HepG2 (cell line): ENCODE measurements at regions not wholly inside any gene's neighbourhood (a gene's known extent, or its start where the extent isn't known, plus 50 kb on each side); places are given as distances from the start of the nearest gene placed in this dataset.

ENCODE experiments used
- ATAC-seq: fragments of 200-7000 bp; cut with Tn5 transposase; 3 replicates; pipeline ENCODE4 v1.9.1; 2020; ENCODE audit warnings: mild to moderate bottlenecking, moderate library complexity
- BruUV-seq: library from RNA; stranded (reverse); fragments of 400-500 nt; replicated peaks from 2 replicates; lab custom pipeline; 2021; lab: Mats Ljungman, UMichigan
- CTCF ChIA-PET: fragments of 300-600 bp; formaldehyde crosslinking; extraction: SDS; loops from one replicate; lab custom pipeline; 2021; ENCODE audit warnings: low total read pairs, inconsistent platforms, low intra/inter-chr PET ratio; lab: Yijun Ruan, JAX
- POLR2A ChIA-PET: fragments of 350-600 bp; sonication (Branson Sonifier 250); formaldehyde crosslinking; loops from one replicate; lab custom pipeline; 2020; ENCODE audit warnings: antibody characterized with exemption, inconsistent platforms; lab: Yijun Ruan, JAX
- DNase-seq: peaks from one replicate; pipeline ENCODE4 v3.0.0-alpha.2; 2015; ENCODE audit warnings: low spot score
- FAIRE-seq: peaks from 3 replicates; lab custom pipeline; 2011; peaks lifted over from hg19 to GRCh38; lab: Jason Lieb, UNC
- H2AFZ ChIP-seq: one replicate; pipeline ENCODE4 v1.6.1; 2011; ENCODE audit warnings: low read length, inconsistent platforms
- H3K27ac ChIP-seq: fragments of 300-600 bp; 3 replicates; pipeline ENCODE4 v1.8.0; 2011; ENCODE audit warnings: mixed run types, mild to moderate bottlenecking, mixed read lengths, low read length, inconsistent platforms; ENCODE audit not compliant: insufficient read depth; ENCODE audit errors: extremely low read length
- H3K27me3 ChIP-seq, 2 experiments: fragments of 200-600 bp in 1 of 2; 2 replicates in 1 of 2; 3 replicates in 1 of 2; pipeline versions ENCODE4 v1.6.0 to v1.8.0; 2011; ENCODE audit warnings: low read length in 2 of 2, mild to moderate bottlenecking in 2 of 2, moderate library complexity in 2 of 2, inconsistent platforms in 1 of 2; ENCODE audit not compliant: insufficient read depth in 2 of 2, control insufficient read depth in 1 of 2
- H3K36me3 ChIP-seq, 2 experiments: fragments of 200-600 bp in 1 of 2; replicated peaks in 1 of 2; 2 replicates in 1 of 2; 3 replicates in 1 of 2; pipeline versions ENCODE4 v1.5.1 to v1.8.0; 2011; ENCODE audit warnings: low read length in 2 of 2, inconsistent platforms in 1 of 2; ENCODE audit not compliant: insufficient read depth in 2 of 2, control insufficient read depth in 1 of 2
- H3K4me1 ChIP-seq: 2 replicates; pipeline ENCODE4 v1.5.1; 2012; ENCODE audit warnings: low read length, inconsistent platforms; ENCODE audit not compliant: insufficient read depth
- H3K4me2 ChIP-seq: 2 replicates; pipeline ENCODE4 v1.6.0; 2011; ENCODE audit warnings: low read depth, low read length, inconsistent platforms
- H3K4me3 ChIP-seq, 3 experiments: fragments of 200-600 bp in 1 of 3; sonication (generic), shearing (Covaris generic) in 1 of 3; replicated peaks in 1 of 3; 2 replicates each; pipeline ENCODE4 v1.5.1; 2011 to 2016; ENCODE audit warnings: low read length in 3 of 3, inconsistent platforms in 2 of 3, low read depth in 2 of 3, mild to moderate bottlenecking in 2 of 3, control low read depth in 1 of 3, mixed read lengths in 1 of 3; ENCODE audit not compliant: insufficient read depth in 1 of 3
- H3K79me2 ChIP-seq: one replicate; pipeline ENCODE4 v1.6.1; 2011; ENCODE audit warnings: low read length, inconsistent platforms; ENCODE audit not compliant: insufficient read depth
- H3K9ac ChIP-seq: 2 replicates; pipeline ENCODE4 v1.6.0; 2011; ENCODE audit warnings: mild to moderate bottlenecking, low read depth, low read length, inconsistent platforms; ENCODE audit not compliant: insufficient read depth
- H3K9me3 ChIP-seq: 2 replicates; pipeline ENCODE4 v1.5.1; 2012; ENCODE audit warnings: mild to moderate bottlenecking, low read length
- H4K20me1 ChIP-seq: 2 replicates; pipeline ENCODE4 v1.6.0; 2011; ENCODE audit warnings: inconsistent platforms, mild to moderate bottlenecking, low read length, moderate library complexity; ENCODE audit not compliant: insufficient read depth
- ATF1 ChIP-seq: IDR thresholded peaks from 2 replicates; pipeline ENCODE4 v1.6.1; 2016; ENCODE audit warnings: mild to moderate bottlenecking, control low read depth
- ATF4 ChIP-seq, 2 experiments: fragments of 450-650 bp in 1 of 2; sonication (generic) in 1 of 2; formaldehyde crosslinking; IDR thresholded peaks; 2 replicates each; pipeline versions ENCODE4 v1.5.0 to v1.8.0; 2020 to 2022; ENCODE audit warnings: mild to moderate bottlenecking in 1 of 2, missing genetic modification reagents in 1 of 2
- GTF3A ChIP-seq: sonication (generic); formaldehyde crosslinking; conservative IDR thresholded peaks from 2 replicates; pipeline ENCODE4 v1.4.0; 2020; ENCODE audit warnings: mild to moderate bottlenecking, missing genetic modification reagents
- IKZF5 ChIP-seq: IDR thresholded peaks from 2 replicates; pipeline ENCODE4 v1.6.1; 2018; ENCODE audit warnings: missing genetic modification reagents, mild to moderate bottlenecking, missing compliant biosample characterization
- SNAPC4 ChIP-seq: sonication (generic); formaldehyde crosslinking; IDR thresholded peaks from 2 replicates; pipeline ENCODE4 v1.4.0; 2020; ENCODE audit warnings: mild to moderate bottlenecking, missing genetic modification reagents
- TBL1XR1 ChIP-seq: fragments of 150-350 bp; IDR thresholded peaks from 2 replicates; pipeline ENCODE4 v1.6.1; 2014; ENCODE audit warnings: borderline replicate concordance, low read length; ENCODE audit not compliant: partially characterized antibody
- ZNF205 ChIP-seq: IDR thresholded peaks from 2 replicates; pipeline ENCODE4 v1.6.1; 2018; ENCODE audit warnings: missing biosample characterization, missing genetic modification reagents
- ZNF598 ChIP-seq: sonication (generic); formaldehyde crosslinking; IDR thresholded peaks from 2 replicates; pipeline ENCODE4 v1.5.1; 2020; ENCODE audit warnings: mild to moderate bottlenecking, missing genetic modification reagents, borderline replicate concordance
- WGBS: methylation state at CpG from one replicate; pipeline ENCODE4 v1.1.6; 2017; ENCODE audit warnings: low lambda C conversion rate; 5-methylcytosine and 5-hydroxymethylcytosine counted together
- in situ Hi-C: cut with HindIII; loops from 2 replicates; pipeline ENCODE4 v1.10.0; 2017; ENCODE audit warnings: low pct_unique_long_range_greater_than_20kb; ENCODE audit not compliant: extremely low pct_ligation_motif_present
- intact Hi-C: fragments of 100-400 bp; cut with micrococcal nuclease; formaldehyde crosslinking; loops from one replicate; pipeline ENCODE4 v1.10.0; 2022; ENCODE audit not compliant: unreplicated experiment

- ChIA-PET CTCF (no interaction called here), POLR2A (no interaction called here)
- no TSS peak for BruUV-seq
- H3K4me1 ChIP-seq, result no peaks in the 10 kb centered on the region
- H3K27ac ChIP-seq, result no peak overlapping the region
- no peak overlapping the region for H3K9ac ChIP-seq
- intact Hi-C loops, result no loop called here
- TF ChIP-seq IKZF5 (CRISPR knock-in tag) (no peak), ATF4 (CRISPR knock-in tag; IDR thresholded peaks at IDR 0.05) (no peak), TBL1XR1 (no peak), SNAPC4 (CRISPR knock-in tag) (no peak), ZNF205 (CRISPR knock-in tag) (no peak), GTF3A (no peak), ATF1 (CRISPR knock-in tag) (no peak), ZNF598 (CRISPR knock-in tag) (no peak)
- TF ChIP-seq, all 625 proteins: peak for 0
- FAIRE-seq (no peak), ATAC-seq (no peak), DNase-seq (no peak)
- 0% methylated on average over 1 of the region's 1 CpG for WGBS
- Histone ChIP-seq H3K9me3 (no peaks in the 10 kb centered on the region), H3K36me3 (no peaks in the 10 kb centered on the region), H3K4me2 (no peak overlapping the region), H3K27me3 (no peaks in the 10 kb centered on the region), H4K20me1 (no peaks in the 10 kb centered on the region), H3K4me3 (no peak overlapping the region), H2AFZ (no peak overlapping the region), H3K79me2 (no peaks in the 10 kb centered on the region)
- in situ Hi-C loops, result no loop called here
These were observed 296.0 kb upstream of the KCNN2 start for GRCh38 chr5:114065912-114066311.
